Glomerular endothelial cell (primary cell): ENCODE measurements at regions not wholly inside any gene's neighbourhood (a gene's known extent, or its start where the extent isn't known, plus 50 kb on each side); places are given as distances from the start of the nearest gene placed in this dataset.
"Not testable (repeated sequence)": the region's sequence is repeated elsewhere in the genome, so short reads cannot be mapped to it uniquely, and the experiment has no call there.

Experiments
- DNase-seq: peaks from one replicate; pipeline ENCODE4 v3.0.0-alpha.2; 2011; ENCODE audit warnings: low read depth, low spot score; ENCODE audit errors: extremely low read depth

GRCh38 chr1:221023482-221023881, 144.2 kb downstream of the HLX start:
- no peak for DNase-seq

GRCh38 chr1:221025501-221025900, 146.3 kb downstream of the HLX start:
- no peak for DNase-seq

GRCh38 chr1:221025956-221026355, 146.7 kb downstream of the HLX start:
- DNase-seq = no peak

- no peak for DNase-seq
Measured at GRCh38 chr1:221029981-221030649, 150.9 kb downstream of the HLX start.

GRCh38 chr1:221030990-221031389, 151.7 kb downstream of the HLX start:
- DNase-seq = no peak

- no peak for DNase-seq
Measured at GRCh38 chr1:221031458-221032203, 152.4 kb downstream of the HLX start.

- no peak for DNase-seq
Measured at GRCh38 chr1:221032204-221032585, 153.0 kb downstream of the HLX start.

- peak; percentile 51 for DNase-seq
Measured at GRCh38 chr1:221032637-221033280, 153.5 kb downstream of the HLX start.

- peak; percentile 79 for DNase-seq
Measured at GRCh38 chr1:221035662-221036153, 156.5 kb downstream of the HLX start.

- DNase-seq = no peak
Measured at GRCh38 chr1:221039616-221040015, 160.4 kb downstream of the HLX start.

- no peak for DNase-seq
Measured at GRCh38 chr1:221040101-221040500, 160.9 kb downstream of the HLX start.

GRCh38 chr1:221040691-221041285, 161.5 kb downstream of the HLX start:
- no peak for DNase-seq

GRCh38 chr1:221044538-221044937, 165.3 kb downstream of the HLX start:
- DNase-seq = no peak

- no peak for DNase-seq
Measured at GRCh38 chr1:221045151-221045550, 165.9 kb downstream of the HLX start.

GRCh38 chr1:221045842-221046831, 166.9 kb downstream of the HLX start:
- no peak for DNase-seq

- not testable (repeated sequence) for DNase-seq
Measured at GRCh38 chr1:221051391-221051790, 172.1 kb downstream of the HLX start.

- no peak for DNase-seq
Measured at GRCh38 chr1:221053889-221054288, 174.6 kb downstream of the HLX start.

- no peak for DNase-seq
Measured at GRCh38 chr1:221059506-221059905, 180.3 kb downstream of the HLX start.

GRCh38 chr1:221063651-221064050, 184.4 kb downstream of the HLX start:
- no peak for DNase-seq

GRCh38 chr1:221066351-221067001, 187.2 kb downstream of the HLX start:
- DNase-seq = no peak
